Lower leg skin (tissue), 4 donors: ENCODE measurements at regions not wholly inside any gene's neighbourhood (a gene's known extent, or its start where the extent isn't known, plus 50 kb on each side); places are given as distances from the start of the nearest gene placed in this dataset.
"Not testable (repeated sequence)": the region's sequence is repeated elsewhere in the genome, so short reads cannot be mapped to it uniquely, and the experiment has no call there.

Source experiments
- DNase-seq, 2 donors: peaks; one replicate each; pipeline ENCODE4 v3.0.0-alpha.2; 2019; ENCODE audit warnings: low spot score in 2 of 2
- H3K4me3 ChIP-seq: fragments of 200-600 bp; sonication (generic); 2 replicates; pipeline ENCODE4 v1.5.1; 2017; ENCODE audit warnings: mild to moderate bottlenecking, low read depth; ENCODE audit not compliant: poor library complexity, severe bottlenecking
- CTCF ChIP-seq, 3 donors: fragments of 450-650 bp; IDR thresholded peaks; one replicate each; pipeline ENCODE4 v1.5.1; 2016; ENCODE audit warnings: antibody characterized with exemption in 3 of 3, mild to moderate bottlenecking in 3 of 3, moderate library complexity in 2 of 3
- POLR2A ChIP-seq, 2 donors: fragments of 450-650 bp; IDR thresholded peaks; one replicate each; pipeline ENCODE4 v1.6.1; 2016 to 2017; ENCODE audit warnings: antibody characterized with exemption in 2 of 2, mild to moderate bottlenecking in 1 of 2, moderate library complexity in 1 of 2
- WGBS, 2 donors: methylation state at CpG; one replicate each; pipeline ENCODE4 v1.1.5; 2018; 5-methylcytosine and 5-hydroxymethylcytosine counted together
- intact Hi-C: fragments of 100-400 bp; cut with DNase I; formaldehyde crosslinking; loops from one replicate; pipeline ENCODE4 v1.15.0; 2023; ENCODE audit warnings: low total_unique reads

- 93 to 95% methylated on average over 23 of the region's 23 CpGs for WGBS, 2 donors
- intact Hi-C loops = no loop called here
- no peak overlapping the region for H3K4me3 ChIP-seq
- TF ChIP-seq POLR2A (IDR thresholded peaks at IDR 0.05) (no peak), CTCF (IDR thresholded peaks at IDR 0.05) (no peak)
- DNase-seq = no peak
Measured at GRCh38 chr6:58073263-58073662, 755.8 kb downstream of the PRIM2 start.

DNA sequence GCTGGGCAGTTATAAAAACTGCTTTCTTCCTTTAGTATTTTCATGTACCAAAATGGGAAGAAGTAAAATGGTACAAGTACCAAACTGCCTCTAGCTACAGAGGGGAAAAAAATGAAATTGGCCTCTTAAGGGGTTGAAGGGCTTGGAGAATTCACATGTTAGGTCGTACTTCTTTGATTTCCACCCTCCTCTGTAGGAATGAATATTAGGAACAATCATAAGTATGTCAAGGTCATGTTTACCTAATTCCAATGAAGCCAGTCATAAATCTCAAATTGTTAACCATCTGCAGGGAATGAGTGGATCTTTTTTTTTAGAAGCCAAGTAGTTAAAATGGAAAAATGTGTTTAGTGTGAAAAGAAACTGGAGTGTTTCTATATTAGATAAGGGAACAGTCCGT is 772.6 kb downstream of the PRIM2 start:
- DNase-seq, H3K4me3 ChIP-seq, intact Hi-C loops: not testable (repeated sequence)
- WGBS, 2 donors = 8 to 33% methylated on average over 2 of the region's 2 CpGs

GRCh38 chr6:58097251-58097650 is 779.8 kb downstream of the PRIM2 start:
- DNase-seq, intact Hi-C loops, H3K4me3 ChIP-seq: not testable (repeated sequence)

DNA sequence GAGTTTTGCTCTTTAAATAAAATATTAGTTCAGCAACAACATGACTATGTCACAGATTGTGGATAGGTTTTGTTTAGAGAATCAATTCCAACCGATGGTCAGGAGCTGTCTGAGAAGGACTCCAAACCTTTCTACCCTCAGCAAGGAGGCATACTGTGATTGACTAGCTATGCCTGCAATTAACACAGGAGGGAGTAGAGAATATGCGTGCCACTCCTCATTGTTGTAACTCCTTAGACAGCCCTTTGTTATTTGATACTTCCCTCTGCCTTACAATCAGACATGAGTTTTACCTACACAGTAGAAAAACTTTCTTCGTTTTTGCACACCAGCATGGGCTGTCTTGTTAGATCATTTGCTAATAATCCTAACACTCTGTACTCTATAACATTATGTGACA is 796.5 kb downstream of the PRIM2 start:
- intact Hi-C loops = no loop called here
- H3K4me3 ChIP-seq = no peak overlapping the region
- 16 to 24% methylated on average over 3 of the region's 3 CpGs for WGBS, 2 donors
- TF ChIP-seq POLR2A (IDR thresholded peaks at IDR 0.05) (no peak), CTCF (IDR thresholded peaks at IDR 0.05) (no peak)
- no peak for DNase-seq

GRCh38 chr6:58117162-58117561 is 799.7 kb downstream of the PRIM2 start:
- WGBS, 2 donors = 88 to 90% methylated on average over 1 of the region's 1 CpG
- DNase-seq = not testable (repeated sequence)

GRCh38 chr6:58121616-58122015 is 804.2 kb downstream of the PRIM2 start:
- intact Hi-C loops, DNase-seq, H3K4me3 ChIP-seq: not testable (repeated sequence)
- WGBS, 2 donors = 86% methylated on average over 3 of the region's 3 CpGs

More at GRCh38 chr6:58117162-58117561, 799.7 kb downstream of the PRIM2 start:
- intact Hi-C loops, H3K4me3 ChIP-seq: not testable (repeated sequence)

DNA sequence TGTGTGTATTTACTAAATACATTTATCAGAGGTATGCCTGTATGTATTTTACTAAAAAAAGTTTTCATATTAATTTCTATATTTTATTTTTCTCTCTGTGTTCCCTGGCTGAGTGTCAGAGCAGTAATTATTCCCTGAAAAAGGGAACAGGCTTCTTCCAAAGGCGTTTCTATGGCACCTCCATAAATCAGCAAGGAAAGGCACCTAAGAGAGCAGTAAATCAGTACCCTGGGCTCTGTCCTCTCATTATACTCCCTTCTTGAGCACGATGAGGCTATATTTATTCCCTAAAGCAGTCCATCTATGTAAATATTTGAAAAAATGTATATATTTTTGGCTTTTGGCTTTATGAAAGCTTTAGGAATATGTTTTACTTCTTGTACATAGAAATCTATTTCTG is 806.3 kb downstream of the PRIM2 start:
- intact Hi-C loops, DNase-seq, H3K4me3 ChIP-seq: not testable (repeated sequence)
- WGBS, 2 donors = 9 to 12% methylated on average over 2 of the region's 2 CpGs

DNA sequence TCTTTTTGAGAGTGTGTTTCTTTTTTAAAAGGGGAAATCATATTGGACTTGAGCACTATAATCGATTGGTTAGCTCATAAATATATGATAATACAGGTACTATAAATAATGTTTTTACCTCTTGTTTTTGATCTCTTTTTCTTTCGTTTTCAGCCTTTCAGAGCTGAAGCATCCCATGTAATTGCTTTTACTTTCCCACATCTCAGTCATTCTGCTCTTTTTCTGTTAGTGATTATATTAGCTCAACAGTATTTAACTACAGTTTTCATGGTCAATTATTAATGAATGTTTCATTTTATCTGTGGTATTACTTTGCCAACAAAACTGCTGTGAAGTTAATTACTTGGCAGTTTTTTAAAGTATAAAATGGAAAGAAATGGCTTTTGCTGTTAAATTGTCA is 811.1 kb downstream of the PRIM2 start:
- DNase-seq, H3K4me3 ChIP-seq, intact Hi-C loops: not testable (repeated sequence)
- 64 to 69% methylated on average over 2 of the region's 2 CpGs for WGBS, 2 donors

GRCh38 chr6:58129098-58129497 is 811.7 kb downstream of the PRIM2 start:
- WGBS, 2 donors = 3 to 5% methylated on average over 1 of the region's 1 CpG
- DNase-seq, intact Hi-C loops, H3K4me3 ChIP-seq: not testable (repeated sequence)

DNA sequence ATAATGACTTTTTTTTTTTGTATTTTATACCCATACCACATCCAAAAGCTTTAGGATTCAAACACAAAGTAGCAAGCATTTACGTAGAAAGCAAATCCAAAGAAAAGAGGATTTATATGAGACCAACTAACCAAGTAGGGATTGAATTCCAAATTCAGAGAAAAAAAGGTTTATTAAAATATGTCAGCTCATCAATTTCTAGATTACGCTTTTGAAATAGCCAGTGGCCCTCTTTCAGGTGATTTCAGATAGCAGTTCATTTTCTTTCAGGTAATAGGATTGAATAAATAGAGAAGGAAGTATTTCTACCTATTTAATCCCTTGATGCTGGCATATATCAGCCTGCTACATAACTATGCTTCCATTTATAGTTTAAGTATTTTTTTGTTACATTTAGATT is 822.3 kb downstream of the PRIM2 start:
- WGBS, 2 donors = 81 to 93% methylated on average over 2 of the region's 2 CpGs
- DNase-seq, H3K4me3 ChIP-seq, intact Hi-C loops: not testable (repeated sequence)

- intact Hi-C loops, DNase-seq, H3K4me3 ChIP-seq: not testable (repeated sequence)
- 59 to 76% methylated on average over 1 of the region's 1 CpG for WGBS, 2 donors
Measured at GRCh38 chr6:58171025-58171424, 853.6 kb downstream of the PRIM2 start.

DNA sequence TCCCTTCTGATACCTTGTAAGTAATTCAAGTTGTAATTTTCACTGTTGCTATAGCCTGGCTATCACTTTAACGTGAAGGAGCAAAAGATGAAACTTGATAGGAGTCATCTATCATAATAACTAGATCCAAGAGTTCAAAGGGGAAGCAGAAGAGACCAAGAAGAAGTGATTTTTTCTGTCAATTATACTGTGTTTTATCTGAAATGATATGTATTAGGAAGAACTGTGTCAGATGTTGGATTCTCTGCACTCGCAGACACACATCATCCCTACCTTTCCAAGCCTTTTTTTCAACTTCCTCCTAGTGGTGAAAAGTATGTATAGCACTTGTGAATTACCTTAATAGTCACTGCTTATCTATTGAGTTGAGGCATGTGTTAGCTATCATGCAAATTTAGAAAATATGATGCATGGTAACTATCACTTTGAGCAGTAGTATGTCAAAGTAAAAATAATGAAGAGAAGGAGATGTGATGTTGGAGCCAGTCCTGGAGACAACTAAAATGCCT is 864.2 kb downstream of the PRIM2 start:
- DNase-seq, intact Hi-C loops, H3K4me3 ChIP-seq: not testable (repeated sequence)
- WGBS, 2 donors = 51 to 66% methylated on average over 2 of the region's 2 CpGs

GRCh38 chr6:58185300-58185699 is 867.9 kb downstream of the PRIM2 start:
- intact Hi-C loops, DNase-seq, H3K4me3 ChIP-seq: not testable (repeated sequence)
- 79 to 82% methylated on average over 4 of the region's 4 CpGs for WGBS, 2 donors

- 29 to 34% methylated on average over 1 of the region's 1 CpG for WGBS, 2 donors
- DNase-seq, intact Hi-C loops, H3K4me3 ChIP-seq: not testable (repeated sequence)
Measured at GRCh38 chr6:58193209-58193608, 875.8 kb downstream of the PRIM2 start.
